ENCODE measurements at regions not wholly inside any gene's neighbourhood (a gene's known extent, or its start where the extent isn't known, plus 50 kb on each side); places are given as distances from the start of the nearest gene placed in this dataset.

DNA sequence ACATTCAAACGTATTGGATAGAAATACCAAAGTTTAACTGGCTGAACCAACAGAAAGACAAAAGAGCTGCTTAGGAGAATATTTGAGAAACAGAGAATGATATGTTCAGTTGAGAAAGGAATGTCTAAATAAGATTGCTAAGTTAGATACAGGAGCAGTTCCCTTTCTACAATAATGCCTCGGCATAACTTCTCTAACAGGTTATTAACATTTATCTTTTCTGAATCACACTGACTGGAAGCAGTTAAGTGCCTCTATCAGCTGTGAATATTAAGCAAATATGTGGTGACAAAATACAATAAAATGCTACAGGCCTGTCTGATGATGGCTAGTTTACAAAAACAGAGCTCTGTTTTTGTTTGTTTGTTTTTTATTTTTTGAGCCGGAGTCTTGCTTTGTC lies 121.9 kb downstream of the KCNK1 start:
- TF ChIP-seq SMAD1 (IDR thresholded peaks at IDR 0.05; ENCODE audit: low read depth, partially characterized antibody) = no peak
- no peak for TF ChIP-seq NFYB (IDR thresholded peaks at IDR 0.05; ENCODE audit: insufficient read depth, low read depth, low read length)
- no peak for TF ChIP-seq ZNF217 (IDR thresholded peaks at IDR 0.05)
- TF ChIP-seq CTCF (IDR thresholded peaks at IDR 0.05 in 2 of 3, conservative IDR thresholded peaks at IDR 0.05 in 1 of 3; ENCODE audit: control insufficient read depth in 2 of 3, extremely low read depth in 1 of 3, insufficient read depth in 1 of 3, low read depth in 3 of 3, low read length in 3 of 3) = no peak
- no peak for TF ChIP-seq CHD4 (IDR thresholded peaks at IDR 0.05)
- no peak for TF ChIP-seq SUZ12 (IDR thresholded peaks at IDR 0.05; ENCODE audit: unreplicated experiment)
- TF ChIP-seq CHD2 (IDR thresholded peaks at IDR 0.05; ENCODE audit: borderline replicate concordance, low read depth, low read length) = no peak
- no peak for TF ChIP-seq POLR2A (IDR thresholded peaks at IDR 0.05; ENCODE audit: low read depth, low read length)
- TF ChIP-seq MXI1 (IDR thresholded peaks at IDR 0.05; ENCODE audit: low read depth, low read length) = no peak
- no peak for TF ChIP-seq ATF3 (IDR thresholded peaks at IDR 0.05; ENCODE audit: borderline replicate concordance, extremely low read depth, low read depth, low read length)
- no peak for TF ChIP-seq ZNF687 (IDR thresholded peaks at IDR 0.05)
- no peak for TF ChIP-seq ZZZ3 (IDR thresholded peaks at IDR 0.05; ENCODE audit: control insufficient read depth, insufficient read length, low read depth)

Data from GM12878 (cell line).